ENCODE measurements at regions not wholly inside any gene's neighbourhood (a gene's known extent, or its start where the extent isn't known, plus 50 kb on each side); places are given as distances from the start of the nearest gene placed in this dataset.

GRCh38 chr13:50670847-50671496 is 172.5 kb downstream of the DLEU7 start:
- DNase-seq = no peak

DNA sequence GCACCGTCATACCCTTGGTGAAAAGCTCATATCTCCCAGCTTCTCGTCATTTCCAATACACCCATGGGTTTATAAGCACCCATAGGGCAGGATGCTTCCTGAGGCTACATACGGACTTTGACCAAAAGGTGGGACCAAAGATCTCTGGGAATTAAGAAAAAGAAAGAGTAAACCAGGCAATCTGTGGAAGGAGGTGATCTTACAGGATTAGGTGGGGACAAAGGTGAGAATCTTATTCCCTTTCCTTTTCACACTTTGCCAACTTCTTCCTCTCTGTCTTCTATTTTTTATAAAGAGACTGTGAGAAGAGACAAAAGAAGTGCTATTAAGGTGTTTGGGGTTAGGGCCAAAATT is 172.0 kb downstream of the DLEU7 start:
- DNase-seq = no peak

GRCh38 chr13:50672025-50672424 is 171.5 kb downstream of the DLEU7 start:
- DNase-seq = no peak

- DNase-seq = no peak
These were observed 167.8 kb downstream of the DLEU7 start for GRCh38 chr13:50675651-50676050.

GRCh38 chr13:50676602-50677001 is 166.9 kb downstream of the DLEU7 start:
- DNase-seq = no peak

- DNase-seq = no peak
These were observed 166.2 kb downstream of the DLEU7 start for GRCh38 chr13:50677258-50677657.

DNA sequence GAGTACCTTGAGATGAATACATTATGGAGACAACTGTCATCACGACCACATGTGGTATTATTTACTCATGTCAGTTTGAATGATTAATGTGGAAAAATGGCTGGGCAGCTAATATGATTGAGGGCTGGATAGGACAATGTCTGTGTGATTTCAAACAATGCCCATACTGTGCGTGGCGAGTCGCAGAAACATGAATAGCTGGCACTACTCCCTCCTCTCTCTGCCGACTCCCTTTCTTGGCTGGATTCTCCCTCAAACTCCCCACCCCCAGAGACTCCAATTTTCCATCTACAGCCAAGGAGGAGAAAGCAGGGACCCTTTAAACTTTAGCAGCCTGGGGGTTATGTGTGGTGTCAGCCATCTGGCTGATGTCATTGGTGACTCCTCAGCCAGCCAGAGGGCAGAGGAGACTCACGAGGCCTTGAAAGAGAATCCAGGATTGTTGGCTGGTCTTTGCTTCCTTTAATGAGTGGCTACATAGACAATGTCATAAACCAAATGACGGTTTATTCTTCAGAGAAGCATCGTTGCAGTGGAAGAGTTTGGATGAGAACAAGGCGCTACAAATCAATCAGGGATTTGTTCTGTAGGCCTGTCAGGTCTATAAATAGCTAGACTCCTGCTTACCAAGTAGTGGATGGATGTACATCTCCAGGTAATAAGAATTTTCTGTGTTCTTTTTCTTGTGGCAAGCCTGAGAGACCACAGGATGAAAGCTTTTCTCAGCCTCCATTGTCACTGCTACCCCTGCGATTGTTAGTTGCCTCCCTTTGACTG is 165.6 kb downstream of the DLEU7 start:
- DNase-seq = no peak

DNA sequence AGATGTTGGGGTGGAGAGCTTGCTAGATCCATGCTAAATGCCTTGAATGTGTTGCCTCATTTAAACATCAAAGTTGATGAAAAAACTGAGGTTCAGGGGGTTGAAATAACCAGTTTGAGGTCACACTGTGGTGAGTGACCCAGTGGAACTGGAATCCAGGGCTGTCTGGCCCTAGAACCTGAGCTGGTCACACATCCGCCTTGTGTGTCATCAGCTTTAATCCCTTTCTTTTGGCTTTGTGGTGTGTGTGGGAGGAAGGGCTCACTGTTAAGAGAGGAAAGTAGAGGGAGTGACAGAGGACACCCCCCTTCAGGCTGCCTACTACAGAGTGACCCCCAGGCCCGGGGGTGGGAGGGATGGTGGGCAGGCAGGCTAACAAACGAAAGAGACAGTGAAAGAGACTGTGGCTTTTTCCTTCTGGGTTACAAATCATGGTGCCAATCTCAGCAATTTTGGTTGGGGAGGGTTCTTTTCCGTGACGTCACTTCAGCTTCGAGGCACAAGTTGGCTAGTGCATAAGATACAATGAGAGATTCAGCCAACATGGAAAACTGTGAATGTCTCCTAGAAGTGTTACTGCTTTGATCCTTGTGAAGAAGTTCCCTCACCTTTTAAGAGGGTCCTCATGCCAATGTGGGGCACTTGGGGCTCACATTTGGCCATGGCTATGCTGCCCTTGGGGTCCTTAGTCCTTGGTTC is 164.9 kb downstream of the DLEU7 start:
- DNase-seq = no peak

- DNase-seq = no peak
These were observed 164.2 kb downstream of the DLEU7 start for GRCh38 chr13:50679321-50679720.

GRCh38 chr13:50682002-50682401 is 161.5 kb downstream of the DLEU7 start:
- DNase-seq = no peak

- DNase-seq = no peak
These were observed 160.5 kb downstream of the DLEU7 start for GRCh38 chr13:50682966-50683365.

DNA sequence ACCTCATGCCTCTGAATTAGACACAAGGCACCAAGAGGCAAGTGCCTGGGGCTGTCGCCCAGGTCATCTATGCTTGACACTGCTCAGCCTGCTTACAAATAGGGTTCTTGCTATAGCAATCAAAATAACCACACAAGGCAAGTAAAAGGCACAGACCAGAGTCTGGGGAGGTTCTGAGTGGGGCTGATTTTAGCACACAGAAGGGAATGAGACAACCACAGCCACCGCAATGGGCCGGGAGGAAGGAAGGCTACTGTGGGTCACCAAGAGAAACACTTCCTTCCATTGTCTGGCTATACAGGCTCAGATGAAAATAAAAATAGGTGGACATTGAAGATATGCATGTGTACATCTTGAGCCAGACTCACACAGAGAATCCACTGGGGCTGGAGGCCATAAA is 159.1 kb downstream of the DLEU7 start:
- DNase-seq = no peak

GRCh38 chr13:50685491-50685890 is 158.0 kb downstream of the DLEU7 start:
- no peak for DNase-seq

GRCh38 chr13:50685956-50686355 is 157.5 kb downstream of the DLEU7 start:
- no peak for DNase-seq

GRCh38 chr13:50686551-50686950 is 156.9 kb downstream of the DLEU7 start:
- DNase-seq = no peak

- no peak for DNase-seq
These were observed 155.9 kb downstream of the DLEU7 start for GRCh38 chr13:50687545-50687944.

- DNase-seq = no peak
These were observed 153.5 kb downstream of the DLEU7 start for GRCh38 chr13:50690006-50690405.

GRCh38 chr13:50691176-50691680 is 152.3 kb downstream of the DLEU7 start:
- DNase-seq = no peak

GRCh38 chr13:50691681-50692263 is 151.7 kb downstream of the DLEU7 start:
- DNase-seq = no peak

GRCh38 chr13:50692396-50692915 is 151.0 kb downstream of the DLEU7 start:
- no peak for DNase-seq

DNA sequence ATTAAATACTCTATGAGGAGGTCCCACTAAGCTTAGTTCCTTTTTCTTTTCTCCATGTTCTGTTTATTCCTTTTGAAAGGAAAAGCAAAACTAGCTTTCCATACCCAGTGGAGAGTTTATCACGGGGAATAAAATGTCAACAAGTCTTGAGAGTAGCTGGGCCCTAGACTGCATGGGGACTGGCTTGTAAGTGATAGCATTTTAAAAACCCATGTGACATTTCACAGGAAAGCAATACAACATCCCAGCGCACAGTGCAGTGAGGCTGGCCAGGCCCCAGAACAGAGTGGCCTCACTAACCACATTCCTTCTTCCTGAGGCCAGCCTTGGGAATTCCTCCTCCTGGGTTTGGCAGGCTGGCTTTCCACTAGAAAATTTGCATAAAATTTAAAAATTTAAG is 149.8 kb downstream of the DLEU7 start:
- no peak for DNase-seq

DNA sequence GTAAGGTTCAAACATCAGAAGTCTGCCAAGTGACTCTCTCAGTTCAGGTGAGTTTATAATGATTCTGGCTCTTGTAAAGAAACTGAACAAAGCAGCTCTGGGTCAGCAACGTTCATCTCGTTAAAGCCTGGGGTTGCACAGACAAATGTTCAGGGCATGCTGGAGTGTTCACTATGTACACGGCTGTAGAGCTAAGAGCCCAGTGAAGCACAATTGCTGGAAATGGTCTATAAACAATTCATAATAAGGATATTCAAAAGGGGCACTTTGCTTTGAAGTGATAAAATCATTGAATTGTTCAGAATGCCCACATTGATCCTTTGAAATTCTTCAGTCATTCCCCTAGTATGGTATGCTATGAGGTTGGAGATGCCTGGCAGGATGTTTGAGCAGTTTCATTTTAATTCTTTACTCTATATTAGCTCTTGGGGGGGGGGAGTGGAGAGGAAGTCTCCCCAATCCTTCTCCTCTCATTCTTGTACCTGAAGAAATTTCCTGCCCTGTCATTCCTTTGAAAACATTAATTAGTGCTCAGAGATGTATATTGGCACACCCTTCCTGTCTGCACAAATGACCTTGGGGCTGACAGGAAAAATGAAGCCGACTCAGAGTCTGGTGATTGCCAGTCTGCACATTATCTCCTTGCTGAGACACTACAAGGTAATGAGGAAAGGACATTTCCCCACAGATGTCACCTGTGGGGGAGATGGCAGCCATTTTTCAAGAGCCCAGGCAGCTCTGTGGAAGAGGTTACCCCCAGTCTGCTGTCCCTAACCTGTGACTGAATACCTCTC is 145.5 kb downstream of the DLEU7 start:
- DNase-seq = no peak
